ENCODE measurements at regions not wholly inside any gene's neighbourhood (a gene's known extent, or its start where the extent isn't known, plus 50 kb on each side); places are given as distances from the start of the nearest gene placed in this dataset.

GRCh38 chr2:235366807-235367206, 127.0 kb upstream of the AGAP1 start:
- Histone ChIP-seq H3K9ac (ENCODE audit: low read depth, low read length, poor library complexity) (no peak overlapping the region), H3K27ac (replicated peaks; ENCODE audit: low read length) (no peak overlapping the region), H3K79me1 (ENCODE audit: low read depth, low read length) (no peaks in the 10 kb centered on the region), H3K23ac (ENCODE audit: low read depth, low read length, poor library complexity) (no peak overlapping the region), H3K18ac (ENCODE audit: low read length) (no peak overlapping the region), H4K8ac (ENCODE audit: low read depth, low read length) (no peak overlapping the region), H2AK5ac (ENCODE audit: low read depth, low read length) (no peak overlapping the region), H3K4me1 (ENCODE audit: control insufficient read depth in 2 of 2, insufficient read depth in 1 of 2, low read depth in 1 of 2, low read length in 2 of 2) (peaks cover 0 to 3% of the 10 kb centered on the region in 2 donors), H3K27me3 (ENCODE audit: control insufficient read depth in 3 of 3, insufficient read depth in 3 of 3, low read depth in 1 of 3, low read length in 3 of 3) (peaks cover 0 to 15% (median 2%) of the 10 kb centered on the region in 3 experiments), H2BK12ac (ENCODE audit: low read length) (no peak overlapping the region), H3K4me2 (ENCODE audit: insufficient read depth, low read length, poor library complexity, severe bottlenecking) (no peak overlapping the region), H2BK5ac (ENCODE audit: low read length) (no peak overlapping the region), H3K36me3 (replicated peaks in 1 of 2; ENCODE audit: control insufficient read depth in 2 of 2, insufficient read depth in 2 of 2, low read length in 2 of 2) (no peaks in the 10 kb centered on the region), H2BK120ac (ENCODE audit: low read depth, low read length) (no peak overlapping the region), H2BK15ac (ENCODE audit: low read length) (peak overlapping the region; percentile 27), H3K9me3 (replicated peaks in 1 of 2; ENCODE audit: control insufficient read depth in 2 of 2, insufficient read depth in 1 of 2, low read depth in 1 of 2, low read length in 2 of 2) (peaks cover 0 to 2% of the 10 kb centered on the region in 2 donors), H3K4ac (ENCODE audit: low read length) (no peak overlapping the region), H3K4me3 (ENCODE audit: low read length in 2 of 2) (no peak overlapping the region), H2AFZ (ENCODE audit: low read length) (no peak overlapping the region), H3K14ac (ENCODE audit: low read length) (no peak overlapping the region), H4K91ac (ENCODE audit: low read depth, low read length, poor library complexity) (no peak overlapping the region)
- no CpG with 5 or more reads among the region's 8 CpGs for WGBS, 2 donors (ENCODE audit: extremely low coverage in 2 of 2, insufficient read length in 2 of 2, insufficient replicate concordance in 1 of 2)
- DNase-seq (ENCODE audit: low spot score): no peak

DNA sequence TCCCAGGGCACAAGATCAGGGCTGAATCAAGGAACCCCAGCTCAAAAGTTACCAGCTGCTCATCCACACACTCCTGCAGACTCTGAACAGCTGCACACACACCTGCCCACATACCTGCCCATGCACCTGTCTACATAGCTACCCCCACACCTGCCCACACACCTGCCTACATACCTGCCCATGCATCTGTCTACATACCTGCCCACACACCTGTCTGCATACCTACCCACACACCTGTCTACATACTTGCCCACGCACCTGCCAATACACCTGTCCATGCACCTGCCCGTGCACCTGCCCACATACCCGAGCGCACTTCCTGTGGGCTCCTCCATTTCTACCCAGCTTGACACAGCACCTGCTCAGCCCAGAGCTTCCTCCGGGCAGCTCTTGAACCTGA, 122.8 kb upstream of the AGAP1 start:
- Histone ChIP-seq H3K4ac (ENCODE audit: low read length) (no peak overlapping the region), H3K36me3 (replicated peaks in 1 of 2; ENCODE audit: control insufficient read depth in 2 of 2, insufficient read depth in 2 of 2, low read length in 2 of 2) (no peaks in the 10 kb centered on the region), H3K23ac (ENCODE audit: low read depth, low read length, poor library complexity) (no peak overlapping the region), H2BK15ac (ENCODE audit: low read length) (no peak overlapping the region), H2BK120ac (ENCODE audit: low read depth, low read length) (no peak overlapping the region), H3K79me1 (ENCODE audit: low read depth, low read length) (no peaks in the 10 kb centered on the region), H3K27me3 (ENCODE audit: control insufficient read depth in 3 of 3, insufficient read depth in 3 of 3, low read depth in 1 of 3, low read length in 3 of 3) (peaks cover 0 to 8% (median 2%) of the 10 kb centered on the region in 3 experiments), H3K18ac (ENCODE audit: low read length) (no peak overlapping the region), H3K4me2 (ENCODE audit: insufficient read depth, low read length, poor library complexity, severe bottlenecking) (no peak overlapping the region), H4K91ac (ENCODE audit: low read depth, low read length, poor library complexity) (no peak overlapping the region), H3K9me3 (replicated peaks in 1 of 2; ENCODE audit: control insufficient read depth in 2 of 2, insufficient read depth in 1 of 2, low read depth in 1 of 2, low read length in 2 of 2) (peaks cover 0 to 2% of the 10 kb centered on the region in 2 donors), H3K27ac (replicated peaks; ENCODE audit: low read length) (no peak overlapping the region), H2BK12ac (ENCODE audit: low read length) (no peak overlapping the region), H3K14ac (ENCODE audit: low read length) (no peak overlapping the region), H3K4me3 (ENCODE audit: low read length in 2 of 2) (peak overlapping the region in 1 of 2 donors; percentile 35), H2BK5ac (ENCODE audit: low read length) (peak overlapping the region; percentile 29), H2AK5ac (ENCODE audit: low read depth, low read length) (no peak overlapping the region), H3K9ac (ENCODE audit: low read depth, low read length, poor library complexity) (no peak overlapping the region), H4K8ac (ENCODE audit: low read depth, low read length) (no peak overlapping the region), H3K4me1 (ENCODE audit: control insufficient read depth in 2 of 2, insufficient read depth in 1 of 2, low read depth in 1 of 2, low read length in 2 of 2) (no peaks in the 10 kb centered on the region), H2AFZ (ENCODE audit: low read length) (no peak overlapping the region)
- no CpG with 5 or more reads among the region's 5 CpGs for WGBS, 2 donors (ENCODE audit: extremely low coverage in 2 of 2, insufficient read length in 2 of 2, insufficient replicate concordance in 1 of 2)
- DNase-seq (ENCODE audit: low spot score): no peak

- Histone ChIP-seq H3K18ac (ENCODE audit: low read length) (no peak overlapping the region), H3K27me3 (ENCODE audit: control insufficient read depth in 3 of 3, insufficient read depth in 3 of 3, low read depth in 1 of 3, low read length in 3 of 3) (peaks cover 0 to 6% (median 2%) of the 10 kb centered on the region in 3 experiments), H3K14ac (ENCODE audit: low read length) (no peak overlapping the region), H3K23ac (ENCODE audit: low read depth, low read length, poor library complexity) (no peak overlapping the region), H3K4ac (ENCODE audit: low read length) (no peak overlapping the region), H3K36me3 (replicated peaks in 1 of 2; ENCODE audit: control insufficient read depth in 2 of 2, insufficient read depth in 2 of 2, low read length in 2 of 2) (no peaks in the 10 kb centered on the region), H4K91ac (ENCODE audit: low read depth, low read length, poor library complexity) (no peak overlapping the region), H3K9me3 (replicated peaks in 1 of 2; ENCODE audit: control insufficient read depth in 2 of 2, insufficient read depth in 1 of 2, low read depth in 1 of 2, low read length in 2 of 2) (peaks cover 0 to 2% of the 10 kb centered on the region in 2 donors), H2BK5ac (ENCODE audit: low read length) (no peak overlapping the region), H3K4me3 (ENCODE audit: low read length in 2 of 2) (no peak overlapping the region), H3K9ac (ENCODE audit: low read depth, low read length, poor library complexity) (no peak overlapping the region), H2AK5ac (ENCODE audit: low read depth, low read length) (no peak overlapping the region), H2BK15ac (ENCODE audit: low read length) (no peak overlapping the region), H3K27ac (replicated peaks; ENCODE audit: low read length) (no peak overlapping the region), H3K79me1 (ENCODE audit: low read depth, low read length) (no peaks in the 10 kb centered on the region), H4K8ac (ENCODE audit: low read depth, low read length) (no peak overlapping the region), H2AFZ (ENCODE audit: low read length) (no peak overlapping the region), H2BK120ac (ENCODE audit: low read depth, low read length) (no peak overlapping the region), H2BK12ac (ENCODE audit: low read length) (no peak overlapping the region), H3K4me2 (ENCODE audit: insufficient read depth, low read length, poor library complexity, severe bottlenecking) (no peak overlapping the region), H3K4me1 (ENCODE audit: control insufficient read depth in 2 of 2, insufficient read depth in 1 of 2, low read depth in 1 of 2, low read length in 2 of 2) (no peaks in the 10 kb centered on the region)
- WGBS, 2 donors (ENCODE audit: extremely low coverage in 2 of 2, insufficient read length in 2 of 2, insufficient replicate concordance in 1 of 2): no CpG with 5 or more reads among the region's 2 CpGs
- DNase-seq (ENCODE audit: low spot score): no peak
Measured at GRCh38 chr2:235373171-235373570, 120.7 kb upstream of the AGAP1 start.

GRCh38 chr2:235377176-235377575, 116.7 kb upstream of the AGAP1 start:
- Histone ChIP-seq H4K8ac (ENCODE audit: low read depth, low read length) (no peak overlapping the region), H2BK5ac (ENCODE audit: low read length) (no peak overlapping the region), H3K14ac (ENCODE audit: low read length) (no peak overlapping the region), H3K79me1 (ENCODE audit: low read depth, low read length) (no peaks in the 10 kb centered on the region), H3K4me2 (ENCODE audit: insufficient read depth, low read length, poor library complexity, severe bottlenecking) (no peak overlapping the region), H3K4me3 (ENCODE audit: low read length in 2 of 2) (no peak overlapping the region), H2AK5ac (ENCODE audit: low read depth, low read length) (no peak overlapping the region), H3K27ac (replicated peaks; ENCODE audit: low read length) (no peak overlapping the region), H3K23ac (ENCODE audit: low read depth, low read length, poor library complexity) (no peak overlapping the region), H3K18ac (ENCODE audit: low read length) (no peak overlapping the region), H2BK15ac (ENCODE audit: low read length) (no peak overlapping the region), H3K27me3 (ENCODE audit: control insufficient read depth in 3 of 3, insufficient read depth in 3 of 3, low read depth in 1 of 3, low read length in 3 of 3) (no peaks in the 10 kb centered on the region), H3K36me3 (replicated peaks in 1 of 2; ENCODE audit: control insufficient read depth in 2 of 2, insufficient read depth in 2 of 2, low read length in 2 of 2) (no peaks in the 10 kb centered on the region), H3K4me1 (ENCODE audit: control insufficient read depth in 2 of 2, insufficient read depth in 1 of 2, low read depth in 1 of 2, low read length in 2 of 2) (no peaks in the 10 kb centered on the region), H4K91ac (ENCODE audit: low read depth, low read length, poor library complexity) (no peak overlapping the region), H2BK12ac (ENCODE audit: low read length) (no peak overlapping the region), H3K9ac (ENCODE audit: low read depth, low read length, poor library complexity) (no peak overlapping the region), H2BK120ac (ENCODE audit: low read depth, low read length) (no peak overlapping the region), H3K4ac (ENCODE audit: low read length) (no peak overlapping the region), H3K9me3 (replicated peaks in 1 of 2; ENCODE audit: control insufficient read depth in 2 of 2, insufficient read depth in 1 of 2, low read depth in 1 of 2, low read length in 2 of 2) (no peaks in the 10 kb centered on the region), H2AFZ (ENCODE audit: low read length) (no peak overlapping the region)
- no peak for DNase-seq (ENCODE audit: low spot score)
- no CpG with 5 or more reads among the region's 4 CpGs for WGBS, 2 donors (ENCODE audit: extremely low coverage in 2 of 2, insufficient read length in 2 of 2, insufficient replicate concordance in 1 of 2)

Measured in neuronal stem cell (in vitro differentiated cells).